B cell (primary cell): ENCODE measurements at regions not wholly inside any gene's neighbourhood (a gene's known extent, or its start where the extent isn't known, plus 50 kb on each side); places are given as distances from the start of the nearest gene placed in this dataset.

Experiments
- ATAC-seq: fragments of 200-7000 bp; cut with Tn5 transposase; one replicate; pipeline ENCODE4 v1.10.0; 2021; ENCODE audit warnings: low read depth, mild to moderate bottlenecking, moderate number of reproducible peaks, moderate library complexity
- CTCF ChIA-PET: fragments of 350-600 bp; sonication (Branson Sonifier 250); formaldehyde crosslinking; loops from one replicate; lab custom pipeline; 2021; ENCODE audit warnings: antibody characterized with exemption, inconsistent platforms; lab: Charles Lee
- POLR2A ChIA-PET: fragments of 350-600 bp; sonication (Branson Sonifier 250); formaldehyde crosslinking; loops from one replicate; lab custom pipeline; 2021; ENCODE audit warnings: antibody characterized with exemption; lab: Charles Lee
- DNase-seq: peaks from one replicate; pipeline ENCODE4 v3.0.0; 2013
- H2AFZ ChIP-seq: 2 replicates; pipeline ENCODE4 v1.6.1; 2012; ENCODE audit warnings: mild to moderate bottlenecking, low read depth, low read length; ENCODE audit not compliant: insufficient read depth, poor library complexity, severe bottlenecking
- H3K27ac ChIP-seq, 2 donors: 1 replicate in 1 of 2; 2 replicates in 1 of 2; pipeline ENCODE4 v1.5.1; 2012 to 2013; ENCODE audit warnings: low read length in 2 of 2, mild to moderate bottlenecking in 2 of 2, moderate library complexity in 1 of 2
- H3K27me3 ChIP-seq, 4 experiments: fragments of 200-600 bp in 1 of 4; sonication (generic) in 1 of 4; replicated peaks in 1 of 4; 1 replicate in 2 of 4; 2 replicates in 2 of 4; pipeline versions ENCODE4 v1.6.1 to v1.7.0; 2013 to 2016; ENCODE audit warnings: low read length in 3 of 4, mild to moderate bottlenecking in 2 of 4, mixed read lengths in 1 of 4, moderate library complexity in 1 of 4; ENCODE audit not compliant: insufficient read depth in 4 of 4, control insufficient read depth in 3 of 4; ENCODE audit errors: control extremely low read depth in 1 of 4
- H3K36me3 ChIP-seq, 2 experiments: replicated peaks in 1 of 2; 1 replicate in 1 of 2; 2 replicates in 1 of 2; pipeline versions ENCODE4 v1.6.1 to v1.7.1; 2013; ENCODE audit warnings: low read length in 1 of 2; ENCODE audit not compliant: insufficient read depth in 2 of 2, control insufficient read depth in 1 of 2; ENCODE audit errors: control extremely low read depth in 1 of 2, extremely low read depth in 1 of 2
- H3K4me1 ChIP-seq, 2 donors: fragments of 200-600 bp in 1 of 2; sonication (generic) in 1 of 2; 1 replicate in 1 of 2; 2 replicates in 1 of 2; pipeline versions ENCODE4 v1.5.1 to v1.6.1; 2013 to 2017; ENCODE audit warnings: low read length in 2 of 2; ENCODE audit not compliant: control insufficient read depth in 2 of 2, insufficient read depth in 2 of 2
- H3K4me2 ChIP-seq: replicated peaks from 2 replicates; pipeline ENCODE3; 2012; ENCODE audit warnings: mild to moderate bottlenecking, low read depth, low read length; ENCODE audit not compliant: poor library complexity, severe bottlenecking
- H3K4me3 ChIP-seq, 5 experiments: fragments of 200-600 bp in 1 of 5; sonication (generic) in 1 of 5; 1 replicate in 3 of 5; 2 replicates in 2 of 5; pipeline versions ENCODE4 v1.5.1 to v1.7.0; 2011 to 2016; ENCODE audit warnings: low read length in 4 of 5, mild to moderate bottlenecking in 4 of 5, low read depth in 2 of 5, control low read depth in 1 of 5, moderate library complexity in 1 of 5; ENCODE audit not compliant: insufficient read depth in 1 of 5; ENCODE audit errors: control extremely low read depth in 1 of 5, extremely low read depth in 1 of 5
- H3K79me2 ChIP-seq: fragments of 200-600 bp; sonication (generic); one replicate; pipeline ENCODE4 v1.6.0; 2016; ENCODE audit warnings: low read length; ENCODE audit not compliant: control insufficient read depth, insufficient read depth
- H3K9ac ChIP-seq: fragments of 200-600 bp; sonication (generic); 2 replicates; pipeline ENCODE4 v1.6.1; 2017; ENCODE audit warnings: mild to moderate bottlenecking, low read length, moderate library complexity
- H3K9me3 ChIP-seq, 3 donors: one replicate each; pipeline versions ENCODE4 v1.6.1 to v1.7.1; 2013; ENCODE audit warnings: low read length in 2 of 3; ENCODE audit not compliant: control insufficient read depth in 2 of 3, insufficient read depth in 1 of 3; ENCODE audit errors: control extremely low read depth in 1 of 3
- H4K20me1 ChIP-seq: 2 replicates; pipeline ENCODE4 v1.6.0; 2012; ENCODE audit warnings: mild to moderate bottlenecking, low read length; ENCODE audit not compliant: insufficient read depth, control insufficient read depth, poor library complexity, severe bottlenecking
- H3K27ac Mint-ChIP-seq: one replicate; pipeline ENCODE4 v1.8.0; 2021; ENCODE audit warnings: mixed read lengths
- H3K27me3 Mint-ChIP-seq: one replicate; pipeline ENCODE4 v1.8.0; 2021; ENCODE audit warnings: mixed read lengths
- H3K4me1 Mint-ChIP-seq: one replicate; pipeline ENCODE4 v1.8.0; 2021; ENCODE audit warnings: mixed read lengths
- H3K4me3 Mint-ChIP-seq: one replicate; pipeline ENCODE4 v1.8.0; 2021; ENCODE audit warnings: mixed read lengths
- H3K9me3 Mint-ChIP-seq: one replicate; pipeline ENCODE4 v1.8.0; 2022; ENCODE audit warnings: mixed read lengths; ENCODE audit not compliant: insufficient read depth
- EZH2 ChIP-seq: IDR thresholded peaks from 2 replicates; pipeline ENCODE4 v1.6.1; 2012; ENCODE audit warnings: borderline replicate concordance, low read depth, mild to moderate bottlenecking, moderate library complexity, low read length; ENCODE audit not compliant: insufficient read depth, poor library complexity, severe bottlenecking
- WGBS: methylation state at CpG from one replicate; pipeline ENCODE4 v1.1.5; 2013; ENCODE audit warnings: missing lambda C conversion rate; ENCODE audit not compliant: insufficient coverage; 5-methylcytosine and 5-hydroxymethylcytosine counted together
- intact Hi-C: fragments of 100-400 bp; cut with micrococcal nuclease; formaldehyde crosslinking; loops from one replicate; pipeline ENCODE4 v1.10.0; 2022
- TF ChIP-seq, protein P1 (sequence below): fragments of 200-600 bp; IDR thresholded peaks from one replicate; pipeline ENCODE4 v1.8.0; 2022; ENCODE audit warnings: antibody characterized with exemption, mild to moderate bottlenecking

- no peaks in the 10 kb centered on the region for H3K79me2 ChIP-seq
- no peaks in the 10 kb centered on the region for H4K20me1 ChIP-seq
- H3K4me3 ChIP-seq = no peak overlapping the region
- ChIA-PET POLR2A (no interaction called here), CTCF (no interaction called here)
- no peak for ATAC-seq
- no peak overlapping the region for H2AFZ ChIP-seq
- no peak overlapping the region for H3K4me2 ChIP-seq
- H3K27me3 ChIP-seq = no peaks in the 10 kb centered on the region
- no peak overlapping the region for H3K27ac ChIP-seq
- no peak overlapping the region for H3K9ac ChIP-seq
- Mint-ChIP-seq H3K4me3 (no peak overlapping the region), H3K9me3 (no peaks in the 10 kb centered on the region), H3K27me3 (no peaks in the 10 kb centered on the region), H3K4me1 (peaks cover 26% of the 10 kb centered on the region), H3K27ac (no peak overlapping the region)
- H3K4me1 ChIP-seq = peaks cover 16 to 22% of the 10 kb centered on the region in 2 donors
- H3K9me3 ChIP-seq = no peaks in the 10 kb centered on the region
- 0% methylated on average over 1 of the region's 2 CpGs for WGBS
- H3K36me3 ChIP-seq = no peaks in the 10 kb centered on the region
- no peak for TF ChIP-seq EZH2
- TF ChIP-seq, protein P1, sequence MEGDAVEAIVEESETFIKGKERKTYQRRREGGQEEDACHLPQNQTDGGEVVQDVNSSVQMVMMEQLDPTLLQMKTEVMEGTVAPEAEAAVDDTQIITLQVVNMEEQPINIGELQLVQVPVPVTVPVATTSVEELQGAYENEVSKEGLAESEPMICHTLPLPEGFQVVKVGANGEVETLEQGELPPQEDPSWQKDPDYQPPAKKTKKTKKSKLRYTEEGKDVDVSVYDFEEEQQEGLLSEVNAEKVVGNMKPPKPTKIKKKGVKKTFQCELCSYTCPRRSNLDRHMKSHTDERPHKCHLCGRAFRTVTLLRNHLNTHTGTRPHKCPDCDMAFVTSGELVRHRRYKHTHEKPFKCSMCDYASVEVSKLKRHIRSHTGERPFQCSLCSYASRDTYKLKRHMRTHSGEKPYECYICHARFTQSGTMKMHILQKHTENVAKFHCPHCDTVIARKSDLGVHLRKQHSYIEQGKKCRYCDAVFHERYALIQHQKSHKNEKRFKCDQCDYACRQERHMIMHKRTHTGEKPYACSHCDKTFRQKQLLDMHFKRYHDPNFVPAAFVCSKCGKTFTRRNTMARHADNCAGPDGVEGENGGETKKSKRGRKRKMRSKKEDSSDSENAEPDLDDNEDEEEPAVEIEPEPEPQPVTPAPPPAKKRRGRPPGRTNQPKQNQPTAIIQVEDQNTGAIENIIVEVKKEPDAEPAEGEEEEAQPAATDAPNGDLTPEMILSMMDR = no peak
- intact Hi-C loops = no loop called here
- DNase-seq = peak; percentile 8
Measured at GRCh38 chr1:199007423-199007822, 368.6 kb downstream of the PTPRC start.

DNA sequence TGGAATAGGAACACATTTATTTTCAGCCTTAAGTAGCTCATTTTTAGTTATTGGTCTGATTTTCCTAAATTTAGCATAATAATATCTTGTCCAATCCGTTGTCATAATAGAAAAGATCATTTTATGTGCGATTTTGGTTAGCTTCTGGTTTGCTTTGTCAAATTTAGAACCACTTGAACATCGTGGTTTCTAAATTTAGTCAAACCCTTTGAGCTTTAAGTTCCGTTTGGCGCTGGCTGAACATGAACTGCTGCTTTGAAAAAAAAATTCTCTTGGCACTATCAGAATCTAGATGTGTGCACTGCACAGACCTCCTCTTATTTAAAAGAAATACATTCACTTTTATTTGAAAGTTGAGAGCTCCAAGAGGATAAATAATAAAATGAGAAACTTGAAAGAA lies 370.6 kb downstream of the PTPRC start:
- Histone ChIP-seq H3K9me3 (no peaks in the 10 kb centered on the region), H3K4me1 (peaks cover 16 to 22% of the 10 kb centered on the region in 2 donors), H3K79me2 (no peaks in the 10 kb centered on the region), H4K20me1 (no peaks in the 10 kb centered on the region), H3K27me3 (no peaks in the 10 kb centered on the region), H3K4me2 (peak overlapping the region; percentile 59), H3K27ac (peak overlapping the region; percentile 45 to 65), H3K9ac (peak overlapping the region; percentile 28), H2AFZ (peak overlapping the region; percentile 38), H3K36me3 (no peaks in the 10 kb centered on the region), H3K4me3 (peak overlapping the region in 1 of 5 experiments; percentile 21)
- WGBS = 4% methylated on average over 4 of the region's 5 CpGs
- Mint-ChIP-seq H3K4me3 (peak overlapping the region; percentile 49), H3K27me3 (no peaks in the 10 kb centered on the region), H3K9me3 (no peaks in the 10 kb centered on the region), H3K4me1 (peaks cover 26% of the 10 kb centered on the region), H3K27ac (no peak overlapping the region)
- DNase-seq (peak; percentile 20), ATAC-seq (no peak)
- ChIA-PET CTCF (interaction anchor here (1.0 to 1.1 kb wide), 2 partner anchors 42 to 72 kb away, joined by 3 read pairs; no protein-coding TSS in a partner anchor), POLR2A (no interaction called here)
- intact Hi-C loops = no loop called here
- TF ChIP-seq, protein P1 = no peak
- TF ChIP-seq EZH2 = no peak
